ENCODE measurements at regions not wholly inside any gene's neighbourhood (a gene's known extent, or its start where the extent isn't known, plus 50 kb on each side); places are given as distances from the start of the nearest gene placed in this dataset.

DNA sequence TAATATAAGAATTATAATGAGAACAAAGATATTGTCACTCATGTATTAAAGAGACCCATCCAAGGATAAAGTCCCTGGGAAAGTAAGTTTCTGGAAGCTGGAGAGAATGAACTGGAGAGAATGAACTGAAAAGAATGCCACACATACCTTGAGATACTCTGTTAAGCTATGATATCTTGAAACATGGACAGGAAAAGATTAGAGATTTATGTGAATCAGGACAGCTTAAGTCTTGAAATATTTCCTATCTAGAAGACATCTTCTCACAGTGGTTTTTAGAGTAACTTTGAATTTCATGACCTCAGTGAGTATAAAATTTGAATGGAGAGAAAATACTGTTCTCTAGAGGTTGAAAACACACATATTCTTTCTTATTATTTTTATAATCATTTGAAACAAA is 201.3 kb upstream of the HMCN1 start:
- Histone ChIP-seq H3K4ac (ENCODE audit: low read depth, low read length) (no peak overlapping the region), H3K9me3 (ENCODE audit: insufficient read depth, low read depth, low read length) (no peaks in the 10 kb centered on the region), H3K4me3 (ENCODE audit: low read depth, low read length) (no peak overlapping the region), H4K8ac (ENCODE audit: low read depth, low read length) (no peak overlapping the region), H3K18ac (ENCODE audit: low read length) (no peak overlapping the region), H3K27me3 (ENCODE audit: insufficient read depth, low read length) (no peaks in the 10 kb centered on the region), H3K14ac (ENCODE audit: low read length) (no peak overlapping the region), H3K79me2 (ENCODE audit: control insufficient read depth, insufficient read depth, low read length, poor library complexity) (no peaks in the 10 kb centered on the region), H4K91ac (ENCODE audit: low read depth, low read length) (no peak overlapping the region), H2AFZ (ENCODE audit: insufficient read depth, low read length, poor library complexity) (no peak overlapping the region), H2BK5ac (ENCODE audit: low read depth, low read length, poor library complexity) (no peak overlapping the region), H3K23ac (ENCODE audit: low read length) (no peak overlapping the region), H3K27ac (ENCODE audit: low read depth, low read length) (no peak overlapping the region), H2BK12ac (ENCODE audit: low read length) (no peak overlapping the region), H3K9ac (ENCODE audit: low read length) (no peak overlapping the region), H2AK5ac (ENCODE audit: low read length) (no peak overlapping the region), H3K4me1 (ENCODE audit: control insufficient read depth in 1 of 2, insufficient read depth in 2 of 2, low read length in 2 of 2) (no peaks in the 10 kb centered on the region), H2BK120ac (ENCODE audit: insufficient read depth, low read length, poor library complexity) (no peak overlapping the region), H3K36me3 (ENCODE audit: control insufficient read depth in 1 of 2, insufficient read depth in 2 of 2, low read length in 2 of 2) (no peaks in the 10 kb centered on the region), H3K4me2 (ENCODE audit: low read length) (no peak overlapping the region), H3K79me1 (ENCODE audit: low read length) (no peaks in the 10 kb centered on the region), H4K12ac (ENCODE audit: low read depth, low read length) (no peak overlapping the region)
- no peak for DNase-seq

DNA sequence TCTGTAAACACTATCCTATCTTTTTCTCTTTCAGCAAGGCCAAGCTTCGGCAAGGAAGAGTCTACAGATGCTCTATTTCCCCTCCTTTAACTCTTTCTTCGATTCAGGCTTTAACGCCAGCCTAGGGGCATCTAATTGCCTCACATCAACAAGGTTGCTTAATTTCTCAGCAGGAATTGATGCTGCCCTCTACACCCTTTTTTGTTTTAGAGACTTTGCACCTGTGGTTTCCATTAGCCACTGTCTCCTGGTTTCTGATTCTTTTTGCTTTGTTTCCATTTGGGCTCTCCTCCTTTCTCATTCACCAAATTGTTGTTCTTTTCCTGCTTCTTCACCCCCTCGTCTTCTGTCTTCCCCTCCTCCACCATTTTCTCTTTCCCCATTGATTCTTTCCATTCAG is 202.4 kb upstream of the HMCN1 start:
- no CpG with 5 or more reads among the region's 4 CpGs for WGBS (ENCODE audit: extremely low coverage, insufficient coverage, insufficient read length)
- no peak overlapping the region for H3K18ac ChIP-seq (ENCODE audit: low read length)
- no peak overlapping the region for H4K8ac ChIP-seq (ENCODE audit: low read depth, low read length)
- H3K79me2 ChIP-seq (ENCODE audit: control insufficient read depth, insufficient read depth, low read length, poor library complexity) = no peaks in the 10 kb centered on the region
- H3K4me3 ChIP-seq (ENCODE audit: low read depth, low read length) = no peak overlapping the region
- H4K91ac ChIP-seq (ENCODE audit: low read depth, low read length) = no peak overlapping the region
- H3K14ac ChIP-seq (ENCODE audit: low read length) = no peak overlapping the region
- H3K9ac ChIP-seq (ENCODE audit: low read length) = no peak overlapping the region
- no peak overlapping the region for H2AK5ac ChIP-seq (ENCODE audit: low read length)
- no peak overlapping the region for H2AFZ ChIP-seq (ENCODE audit: insufficient read depth, low read length, poor library complexity)
- H2BK120ac ChIP-seq (ENCODE audit: insufficient read depth, low read length, poor library complexity) = no peak overlapping the region
- no peaks in the 10 kb centered on the region for H3K79me1 ChIP-seq (ENCODE audit: low read length)
- no peak overlapping the region for H4K12ac ChIP-seq (ENCODE audit: low read depth, low read length)
- no peak overlapping the region for H3K4ac ChIP-seq (ENCODE audit: low read depth, low read length)
- DNase-seq = no peak
- no peak overlapping the region for H2BK5ac ChIP-seq (ENCODE audit: low read depth, low read length, poor library complexity)
- H3K27ac ChIP-seq (ENCODE audit: low read depth, low read length) = no peak overlapping the region
- no peak overlapping the region for H2BK12ac ChIP-seq (ENCODE audit: low read length)
- no peaks in the 10 kb centered on the region for H3K36me3 ChIP-seq (ENCODE audit: control insufficient read depth in 1 of 2, insufficient read depth in 2 of 2, low read length in 2 of 2)
- no peaks in the 10 kb centered on the region for H3K9me3 ChIP-seq (ENCODE audit: insufficient read depth, low read depth, low read length)
- no peak overlapping the region for H3K4me2 ChIP-seq (ENCODE audit: low read length)
- H3K27me3 ChIP-seq (ENCODE audit: insufficient read depth, low read length) = no peaks in the 10 kb centered on the region
- no peaks in the 10 kb centered on the region for H3K4me1 ChIP-seq (ENCODE audit: control insufficient read depth in 1 of 2, insufficient read depth in 2 of 2, low read length in 2 of 2)
- H3K23ac ChIP-seq (ENCODE audit: low read length) = no peak overlapping the region

DNA sequence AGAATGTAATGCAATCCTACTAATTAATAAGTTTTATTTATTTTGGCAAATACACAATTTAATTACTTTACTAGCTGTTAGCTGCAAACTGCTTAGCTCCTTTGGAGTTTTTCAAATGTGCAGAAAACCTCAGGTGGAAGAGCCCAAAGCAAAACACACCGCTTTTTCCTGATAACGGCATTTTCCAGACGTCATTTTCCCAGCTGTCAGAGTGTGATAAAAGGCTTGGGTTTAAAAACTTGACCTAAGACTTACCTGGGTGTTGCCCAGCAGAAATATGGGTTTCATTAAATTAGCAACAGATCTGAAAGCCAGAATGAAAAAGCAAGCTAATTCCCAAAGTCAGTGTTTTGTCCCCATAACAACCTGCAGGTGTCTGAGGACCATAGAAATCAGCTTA is 204.0 kb upstream of the HMCN1 start:
- H3K4me2 ChIP-seq (ENCODE audit: low read length) = no peak overlapping the region
- H3K4me1 ChIP-seq (ENCODE audit: control insufficient read depth in 1 of 2, insufficient read depth in 2 of 2, low read length in 2 of 2) = no peaks in the 10 kb centered on the region
- H3K9me3 ChIP-seq (ENCODE audit: insufficient read depth, low read depth, low read length) = no peaks in the 10 kb centered on the region
- H2BK5ac ChIP-seq (ENCODE audit: low read depth, low read length, poor library complexity) = no peak overlapping the region
- H2BK120ac ChIP-seq (ENCODE audit: insufficient read depth, low read length, poor library complexity) = no peak overlapping the region
- no peak overlapping the region for H3K4me3 ChIP-seq (ENCODE audit: low read depth, low read length)
- H3K36me3 ChIP-seq (ENCODE audit: control insufficient read depth in 1 of 2, insufficient read depth in 2 of 2, low read length in 2 of 2) = no peaks in the 10 kb centered on the region
- H4K8ac ChIP-seq (ENCODE audit: low read depth, low read length) = no peak overlapping the region
- H2AFZ ChIP-seq (ENCODE audit: insufficient read depth, low read length, poor library complexity) = no peak overlapping the region
- H3K27ac ChIP-seq (ENCODE audit: low read depth, low read length) = no peak overlapping the region
- no peak for DNase-seq
- WGBS (ENCODE audit: extremely low coverage, insufficient coverage, insufficient read length) = no CpG with 5 or more reads among the region's 3 CpGs
- no peak overlapping the region for H2AK5ac ChIP-seq (ENCODE audit: low read length)
- H3K4ac ChIP-seq (ENCODE audit: low read depth, low read length) = no peak overlapping the region
- H3K14ac ChIP-seq (ENCODE audit: low read length) = no peak overlapping the region
- no peak overlapping the region for H2BK12ac ChIP-seq (ENCODE audit: low read length)
- no peak overlapping the region for H4K12ac ChIP-seq (ENCODE audit: low read depth, low read length)
- H4K91ac ChIP-seq (ENCODE audit: low read depth, low read length) = no peak overlapping the region
- H3K79me1 ChIP-seq (ENCODE audit: low read length) = peaks cover under 1% of the 10 kb centered on the region
- H3K27me3 ChIP-seq (ENCODE audit: insufficient read depth, low read length) = no peaks in the 10 kb centered on the region
- H3K79me2 ChIP-seq (ENCODE audit: control insufficient read depth, insufficient read depth, low read length, poor library complexity) = no peaks in the 10 kb centered on the region
- no peak overlapping the region for H3K18ac ChIP-seq (ENCODE audit: low read length)
- no peak overlapping the region for H3K23ac ChIP-seq (ENCODE audit: low read length)
- H3K9ac ChIP-seq (ENCODE audit: low read length) = no peak overlapping the region

DNA sequence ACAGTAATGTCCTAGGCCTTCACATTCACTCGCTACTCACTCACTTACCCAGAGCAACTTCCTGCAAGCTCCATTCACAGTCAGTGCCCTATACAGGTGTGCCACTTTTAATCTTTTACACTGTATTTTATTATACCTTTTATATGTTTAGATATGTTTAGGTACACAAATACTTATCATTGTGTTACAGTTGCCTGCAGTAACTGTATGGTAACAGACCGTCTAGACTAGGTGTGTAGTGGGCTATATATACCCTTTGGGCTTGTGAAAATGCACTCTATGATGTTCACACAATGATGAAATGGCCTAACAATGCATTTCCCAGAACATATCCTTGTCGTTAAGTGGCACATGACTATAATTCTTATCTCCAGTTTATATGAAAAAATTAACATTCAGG is 204.5 kb upstream of the HMCN1 start:
- Histone ChIP-seq H3K9ac (ENCODE audit: low read length) (no peak overlapping the region), H2AK5ac (ENCODE audit: low read length) (no peak overlapping the region), H3K4ac (ENCODE audit: low read depth, low read length) (no peak overlapping the region), H3K79me2 (ENCODE audit: control insufficient read depth, insufficient read depth, low read length, poor library complexity) (no peaks in the 10 kb centered on the region), H2BK120ac (ENCODE audit: insufficient read depth, low read length, poor library complexity) (no peak overlapping the region), H3K4me2 (ENCODE audit: low read length) (no peak overlapping the region), H3K14ac (ENCODE audit: low read length) (no peak overlapping the region), H2BK12ac (ENCODE audit: low read length) (no peak overlapping the region), H3K4me1 (ENCODE audit: control insufficient read depth in 1 of 2, insufficient read depth in 2 of 2, low read length in 2 of 2) (no peaks in the 10 kb centered on the region), H3K9me3 (ENCODE audit: insufficient read depth, low read depth, low read length) (no peaks in the 10 kb centered on the region), H3K18ac (ENCODE audit: low read length) (no peak overlapping the region), H3K27ac (ENCODE audit: low read depth, low read length) (no peak overlapping the region), H2BK5ac (ENCODE audit: low read depth, low read length, poor library complexity) (no peak overlapping the region), H3K27me3 (ENCODE audit: insufficient read depth, low read length) (no peaks in the 10 kb centered on the region), H3K4me3 (ENCODE audit: low read depth, low read length) (no peak overlapping the region), H3K36me3 (ENCODE audit: control insufficient read depth in 1 of 2, insufficient read depth in 2 of 2, low read length in 2 of 2) (no peaks in the 10 kb centered on the region), H4K91ac (ENCODE audit: low read depth, low read length) (no peak overlapping the region), H4K8ac (ENCODE audit: low read depth, low read length) (no peak overlapping the region), H4K12ac (ENCODE audit: low read depth, low read length) (no peak overlapping the region), H3K79me1 (ENCODE audit: low read length) (peaks cover 2% of the 10 kb centered on the region), H2AFZ (ENCODE audit: insufficient read depth, low read length, poor library complexity) (no peak overlapping the region), H3K23ac (ENCODE audit: low read length) (no peak overlapping the region)
- no CpG with 5 or more reads among the region's 3 CpGs for WGBS (ENCODE audit: extremely low coverage, insufficient coverage, insufficient read length)
- DNase-seq = no peak
